ENCODE measurements at regions not wholly inside any gene's neighbourhood (a gene's known extent, or its start where the extent isn't known, plus 50 kb on each side); places are given as distances from the start of the nearest gene placed in this dataset.
"Not testable (repeated sequence)": the region's sequence is repeated elsewhere in the genome, so short reads cannot be mapped to it uniquely, and the experiment has no call there.

DNA sequence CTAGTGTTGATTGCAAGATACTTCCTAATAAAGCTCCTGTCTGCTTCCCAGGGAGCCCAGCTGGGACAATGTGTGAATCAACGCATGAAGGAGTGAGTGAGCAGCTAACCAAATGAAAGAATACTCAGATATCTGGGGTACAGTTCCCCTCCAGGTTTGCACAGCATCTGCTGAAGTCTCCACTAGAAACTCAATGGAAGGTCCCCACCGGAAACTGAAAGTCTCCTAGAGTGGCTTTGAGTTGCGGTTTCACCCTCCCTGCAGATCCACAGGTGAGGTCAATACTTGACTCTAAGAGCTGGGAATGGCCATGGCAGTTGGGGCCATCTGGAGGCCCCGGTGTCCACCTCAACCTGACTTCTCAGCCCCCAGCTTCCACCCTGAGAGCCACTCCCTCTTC is 198.2 kb upstream of the MSX2 start:
- no peaks in the 10 kb centered on the region for H3K9me3 Mint-ChIP-seq
- H3K36me3 Mint-ChIP-seq (ENCODE audit: low read depth): no peaks in the 10 kb centered on the region
- H3K27ac Mint-ChIP-seq: no peak overlapping the region
- H3K27me3 Mint-ChIP-seq (ENCODE audit: low read depth): no peaks in the 10 kb centered on the region
- intact Hi-C loops (cut with micrococcal nuclease): no loop called here
- H3K4me3 Mint-ChIP-seq (ENCODE audit: low read depth): no peak overlapping the region
- H3K4me1 Mint-ChIP-seq (ENCODE audit: low read depth): no peaks in the 10 kb centered on the region
- DNase-seq (ENCODE audit: low spot score): no peak

- intact Hi-C loops (cut with micrococcal nuclease): no loop called here
- peaks cover 1% of the 10 kb centered on the region for H3K4me1 Mint-ChIP-seq (ENCODE audit: low read depth)
- no peaks in the 10 kb centered on the region for H3K27me3 Mint-ChIP-seq (ENCODE audit: low read depth)
- no peak for DNase-seq (ENCODE audit: low spot score)
- no peaks in the 10 kb centered on the region for H3K9me3 Mint-ChIP-seq
- H3K4me3 Mint-ChIP-seq (ENCODE audit: low read depth): no peak overlapping the region
- H3K27ac Mint-ChIP-seq: no peak overlapping the region
- no peaks in the 10 kb centered on the region for H3K36me3 Mint-ChIP-seq (ENCODE audit: low read depth)
These were observed 196.4 kb upstream of the MSX2 start for GRCh38 chr5:174527916-174528540.

DNA sequence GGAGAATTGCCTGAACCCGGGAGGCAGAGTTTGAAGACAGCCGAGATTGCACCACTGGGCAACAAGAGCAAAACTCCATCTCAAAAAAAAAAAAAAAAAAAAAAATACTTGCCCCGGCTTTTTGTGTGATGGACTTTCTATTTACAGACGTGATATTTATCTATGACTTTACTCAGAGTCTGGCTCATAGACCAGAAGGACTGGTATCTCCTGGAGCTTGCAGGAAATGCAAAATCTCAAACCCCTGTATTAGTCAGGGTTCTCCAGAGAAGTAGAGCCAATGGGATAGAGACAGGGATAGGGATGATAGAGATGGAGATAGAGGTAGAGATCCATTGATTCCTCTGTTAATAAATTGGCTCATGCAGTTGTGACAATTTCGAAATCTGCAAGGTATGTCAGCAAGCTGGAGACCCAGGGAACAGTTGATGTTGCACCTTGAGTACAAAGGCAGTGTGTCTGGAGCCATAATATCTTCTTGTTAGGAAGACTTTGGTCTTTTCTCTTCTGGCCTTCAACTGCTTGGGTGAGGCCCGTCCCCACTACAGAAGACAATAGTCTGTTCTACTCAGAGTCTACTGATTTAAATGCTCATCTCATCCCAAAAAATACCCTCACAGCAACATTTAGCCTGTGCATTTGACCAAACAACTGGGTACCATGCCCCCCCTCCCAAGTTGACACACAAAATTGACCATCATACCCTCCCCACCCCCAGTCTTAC is 195.4 kb upstream of the MSX2 start:
- Mint-ChIP-seq H3K27me3 (ENCODE audit: low read depth) (no peaks in the 10 kb centered on the region), H3K4me1 (ENCODE audit: low read depth) (peaks cover 1% of the 10 kb centered on the region), H3K9me3 (no peaks in the 10 kb centered on the region), H3K36me3 (ENCODE audit: low read depth) (no peaks in the 10 kb centered on the region), H3K4me3 (ENCODE audit: low read depth) (no peak overlapping the region), H3K27ac (no peak overlapping the region)
- intact Hi-C loops (cut with micrococcal nuclease): no loop called here
- DNase-seq (ENCODE audit: low spot score): no peak

DNA sequence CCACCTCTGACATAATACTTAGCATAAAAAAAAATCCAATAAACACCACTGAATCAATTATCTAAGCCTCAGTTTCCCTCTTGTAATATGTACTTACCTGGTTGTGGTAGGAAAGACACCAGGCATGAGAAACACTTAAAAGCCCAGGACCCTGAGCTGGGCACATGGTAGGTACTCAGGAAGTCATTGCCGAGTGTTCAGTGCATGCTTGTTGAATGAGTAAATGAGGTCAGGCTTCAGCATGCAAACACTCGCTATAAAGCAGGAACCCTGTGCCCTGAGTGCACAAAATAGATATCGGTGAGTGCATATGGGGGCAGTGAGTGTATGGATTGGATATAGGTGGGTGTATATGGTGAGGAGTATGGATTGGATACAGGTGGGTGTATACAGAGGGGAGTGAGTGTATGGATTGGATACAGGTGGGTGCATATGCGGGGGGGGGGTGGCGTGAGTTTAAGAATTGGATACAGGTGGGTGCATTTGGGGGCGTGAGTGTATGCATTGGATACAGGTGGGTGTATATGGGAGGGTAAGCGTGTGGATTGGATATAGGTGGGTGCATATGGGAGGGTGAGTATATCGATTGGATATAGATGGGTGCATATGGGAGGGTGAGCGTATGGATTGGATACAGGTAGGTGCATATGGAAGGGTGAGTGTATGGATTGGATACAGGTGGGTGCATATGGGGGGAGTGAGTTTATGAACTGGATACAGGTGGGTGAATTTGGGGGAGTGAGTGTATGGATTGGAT is 194.3 kb upstream of the MSX2 start:
- no peaks in the 10 kb centered on the region for H3K27me3 Mint-ChIP-seq (ENCODE audit: low read depth)
- no peak for DNase-seq (ENCODE audit: low spot score)

GRCh38 chr5:174531782-174532191 is 192.6 kb upstream of the MSX2 start:
- no peak for DNase-seq (ENCODE audit: low spot score)
- Mint-ChIP-seq H3K4me3 (ENCODE audit: low read depth) (no peak overlapping the region), H3K36me3 (ENCODE audit: low read depth) (no peaks in the 10 kb centered on the region), H3K9me3 (no peaks in the 10 kb centered on the region), H3K27me3 (ENCODE audit: low read depth) (no peaks in the 10 kb centered on the region), H3K4me1 (ENCODE audit: low read depth) (peaks cover 1% of the 10 kb centered on the region), H3K27ac (no peak overlapping the region)
- intact Hi-C loops (cut with micrococcal nuclease): no loop called here

More for the DNA sequence above, 194.3 kb upstream of the MSX2 start:
- Mint-ChIP-seq H3K4me1 (ENCODE audit: low read depth) (peaks cover 1% of the 10 kb centered on the region), H3K36me3 (ENCODE audit: low read depth) (no peaks in the 10 kb centered on the region), H3K9me3 (no peaks in the 10 kb centered on the region), H3K4me3 (ENCODE audit: low read depth) (no peak overlapping the region), H3K27ac (no peak overlapping the region)
- intact Hi-C loops (cut with micrococcal nuclease): no loop called here

- DNase-seq (ENCODE audit: low spot score): no peak
- H3K4me3 Mint-ChIP-seq (ENCODE audit: low read depth): no peak overlapping the region
These were observed 191.6 kb upstream of the MSX2 start for GRCh38 chr5:174532455-174533453.

GRCh38 chr5:174533751-174534241 is 190.6 kb upstream of the MSX2 start:
- Mint-ChIP-seq H3K4me3 (ENCODE audit: low read depth) (no peak overlapping the region), H3K36me3 (ENCODE audit: low read depth) (no peaks in the 10 kb centered on the region), H3K4me1 (ENCODE audit: low read depth) (peaks cover 1% of the 10 kb centered on the region), H3K27me3 (ENCODE audit: low read depth) (no peaks in the 10 kb centered on the region), H3K27ac (no peak overlapping the region), H3K9me3 (peaks cover 4% of the 10 kb centered on the region)
- DNase-seq (ENCODE audit: low spot score): no peak
- intact Hi-C loops (cut with micrococcal nuclease): no loop called here

More at GRCh38 chr5:174532455-174533453, 191.6 kb upstream of the MSX2 start:
- no peaks in the 10 kb centered on the region for H3K27me3 Mint-ChIP-seq (ENCODE audit: low read depth)
- peaks cover 1% of the 10 kb centered on the region for H3K4me1 Mint-ChIP-seq (ENCODE audit: low read depth)
- H3K36me3 Mint-ChIP-seq (ENCODE audit: low read depth): no peaks in the 10 kb centered on the region
- H3K9me3 Mint-ChIP-seq: no peaks in the 10 kb centered on the region
- intact Hi-C loops (cut with micrococcal nuclease): no loop called here
- H3K27ac Mint-ChIP-seq: no peak overlapping the region

DNA sequence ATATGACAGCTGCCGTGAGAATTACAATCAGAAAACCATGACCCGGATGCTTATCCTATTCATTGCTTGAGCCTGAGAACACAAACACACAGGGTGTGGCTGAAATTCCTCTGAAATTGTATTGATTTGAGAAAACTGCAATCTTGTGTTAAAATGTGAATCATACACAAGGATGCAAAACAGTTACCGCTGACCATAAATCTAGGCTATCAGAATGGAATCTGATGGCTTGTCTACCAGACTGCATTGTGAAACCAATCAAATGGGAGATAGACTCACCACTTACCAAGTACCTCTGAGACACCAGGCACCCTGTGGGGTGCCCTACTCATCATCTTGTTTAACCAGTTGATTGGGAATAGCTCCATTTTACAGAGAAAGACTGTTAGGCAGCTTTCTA is 188.7 kb upstream of the MSX2 start:
- Mint-ChIP-seq H3K4me3 (ENCODE audit: low read depth) (no peak overlapping the region), H3K27me3 (ENCODE audit: low read depth) (no peaks in the 10 kb centered on the region), H3K4me1 (ENCODE audit: low read depth) (peaks cover 1% of the 10 kb centered on the region), H3K36me3 (ENCODE audit: low read depth) (no peaks in the 10 kb centered on the region), H3K27ac (no peak overlapping the region), H3K9me3 (peaks cover 4% of the 10 kb centered on the region)
- DNase-seq (ENCODE audit: low spot score): no peak
- intact Hi-C loops (cut with micrococcal nuclease): no loop called here

- intact Hi-C loops (cut with micrococcal nuclease); H3K4me3 Mint-ChIP-seq (ENCODE audit: low read depth); H3K36me3 Mint-ChIP-seq (ENCODE audit: low read depth); H3K4me1 Mint-ChIP-seq (ENCODE audit: low read depth); H3K9me3 Mint-ChIP-seq; H3K27me3 Mint-ChIP-seq (ENCODE audit: low read depth); DNase-seq (ENCODE audit: low spot score); H3K27ac Mint-ChIP-seq: not testable (repeated sequence)
These were observed 184.6 kb upstream of the MSX2 start for GRCh38 chr5:174539823-174540222.

DNA sequence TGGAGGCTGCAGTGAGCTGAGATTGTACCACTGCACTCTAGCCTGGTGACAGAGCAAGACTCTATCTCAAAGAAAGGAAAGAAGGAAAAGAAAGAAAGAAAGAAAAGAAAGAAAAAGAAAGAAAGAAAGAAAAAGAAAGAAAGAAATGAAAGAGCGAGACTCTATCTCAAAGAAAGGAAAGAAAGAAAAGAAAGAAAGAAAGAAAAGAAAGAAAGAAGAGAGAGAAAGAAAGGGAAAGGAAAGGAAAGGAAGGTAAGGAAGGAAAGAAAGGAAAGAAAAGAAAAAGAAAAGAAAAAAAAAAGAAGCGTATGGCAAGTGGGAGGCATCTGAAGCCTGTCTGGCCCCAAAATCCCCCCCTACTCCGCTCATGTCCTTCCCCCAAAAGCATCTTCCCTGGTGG is 182.3 kb upstream of the MSX2 start:
- Mint-ChIP-seq H3K4me1 (ENCODE audit: low read depth) (no peaks in the 10 kb centered on the region), H3K4me3 (ENCODE audit: low read depth) (no peak overlapping the region), H3K36me3 (ENCODE audit: low read depth) (no peaks in the 10 kb centered on the region), H3K27ac (no peak overlapping the region), H3K9me3 (peaks cover 4% of the 10 kb centered on the region), H3K27me3 (ENCODE audit: low read depth) (no peaks in the 10 kb centered on the region)
- intact Hi-C loops (cut with micrococcal nuclease): no loop called here
- DNase-seq (ENCODE audit: low spot score): no peak

DNA sequence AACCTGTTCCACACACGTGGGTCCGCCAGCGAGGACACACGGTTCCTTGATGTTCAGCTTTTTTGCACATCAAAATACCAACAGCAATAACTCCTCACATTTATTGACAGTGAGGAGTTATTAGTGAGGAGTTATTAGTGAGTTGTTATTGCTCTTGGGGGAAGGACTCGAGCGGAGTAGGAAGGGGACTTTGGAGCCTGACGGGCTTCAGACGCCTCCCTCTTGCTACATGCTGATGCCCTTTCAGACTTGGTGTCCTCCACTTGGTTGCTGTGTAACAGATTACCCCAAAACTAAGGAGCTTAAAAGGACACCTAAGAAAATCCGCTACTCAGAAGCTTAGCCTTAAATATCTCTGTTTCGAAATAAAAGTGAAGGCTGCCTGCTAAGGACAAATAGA is 181.9 kb upstream of the MSX2 start:
- Mint-ChIP-seq H3K36me3 (ENCODE audit: low read depth) (no peaks in the 10 kb centered on the region), H3K27ac (no peak overlapping the region), H3K9me3 (peaks cover 4% of the 10 kb centered on the region), H3K27me3 (ENCODE audit: low read depth) (no peaks in the 10 kb centered on the region), H3K4me1 (ENCODE audit: low read depth) (no peaks in the 10 kb centered on the region), H3K4me3 (ENCODE audit: low read depth) (no peak overlapping the region)
- intact Hi-C loops (cut with micrococcal nuclease): no loop called here
- DNase-seq (ENCODE audit: low spot score): no peak

DNA sequence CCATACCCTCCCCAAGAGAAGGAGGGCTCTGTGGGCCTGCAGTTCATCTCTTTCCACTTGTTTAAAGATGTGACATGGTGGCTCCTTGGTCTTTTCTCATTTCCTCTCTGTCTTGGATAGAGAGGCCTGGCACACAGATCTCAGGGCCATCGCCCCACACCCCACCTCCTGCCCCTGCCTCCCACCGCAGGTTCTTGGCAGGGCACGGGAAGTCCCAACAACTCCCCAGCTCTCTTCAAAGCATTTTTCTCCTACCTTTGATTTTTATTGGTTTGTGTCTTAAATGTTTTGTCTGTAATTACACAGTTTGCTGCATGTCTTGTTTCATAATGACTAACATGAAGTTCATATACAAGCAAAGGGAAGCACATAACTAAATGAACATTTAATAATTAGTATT is 178.5 kb upstream of the MSX2 start:
- intact Hi-C loops (cut with micrococcal nuclease): no loop called here
- H3K9me3 Mint-ChIP-seq: no peaks in the 10 kb centered on the region
- no peaks in the 10 kb centered on the region for H3K4me1 Mint-ChIP-seq (ENCODE audit: low read depth)
- H3K27ac Mint-ChIP-seq: no peak overlapping the region
- no peaks in the 10 kb centered on the region for H3K36me3 Mint-ChIP-seq (ENCODE audit: low read depth)
- H3K27me3 Mint-ChIP-seq (ENCODE audit: low read depth): no peaks in the 10 kb centered on the region
- no peak for DNase-seq (ENCODE audit: low spot score)
- H3K4me3 Mint-ChIP-seq (ENCODE audit: low read depth): no peak overlapping the region
